GM18511 (cell line): ENCODE measurements at regions not wholly inside any gene's neighbourhood (a gene's known extent, or its start where the extent isn't known, plus 50 kb on each side); places are given as distances from the start of the nearest gene placed in this dataset.

Source experiments
- ATAC-seq: cut with Tn5 transposase; IDR thresholded peaks from one replicate; pipeline ENCODE4 v1.9.1; 2021; ENCODE audit warnings: mild to moderate bottlenecking, moderate library complexity; ENCODE audit not compliant: unreplicated experiment

DNA sequence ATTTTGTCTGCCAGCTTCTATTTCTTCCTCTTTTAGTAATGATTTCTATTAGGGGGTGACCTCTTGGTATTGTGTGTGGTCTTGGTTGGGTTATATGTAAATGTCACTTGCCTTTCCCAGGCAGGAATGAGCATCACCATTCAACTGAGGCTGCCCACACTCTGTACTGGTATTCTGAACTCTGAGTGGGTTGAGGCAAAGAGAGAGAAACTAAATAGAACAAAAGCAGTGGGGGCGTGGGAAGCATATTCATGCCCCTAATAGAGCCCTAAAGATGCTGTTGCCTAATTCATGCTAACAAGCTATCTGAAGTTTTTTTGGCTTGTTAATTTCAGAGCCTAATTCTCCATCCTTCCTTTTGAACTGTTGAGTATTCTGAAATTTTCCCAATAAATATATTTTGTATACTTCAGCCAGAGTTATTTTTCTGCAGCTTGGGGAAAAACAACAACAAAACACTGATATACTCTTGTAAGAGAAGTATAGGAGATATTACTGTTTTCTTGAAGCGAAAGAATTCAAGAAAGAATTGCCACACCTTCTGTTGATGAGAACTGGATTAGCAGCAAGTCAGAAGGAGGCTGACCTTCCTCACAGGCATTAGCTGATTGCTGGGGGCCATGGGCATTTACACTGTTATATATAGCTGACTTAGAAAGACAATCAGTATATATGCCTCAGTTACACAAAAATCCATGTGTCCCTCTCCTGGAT is 315.8 kb upstream of the KLF12 start:
- ATAC-seq = no peak

DNA sequence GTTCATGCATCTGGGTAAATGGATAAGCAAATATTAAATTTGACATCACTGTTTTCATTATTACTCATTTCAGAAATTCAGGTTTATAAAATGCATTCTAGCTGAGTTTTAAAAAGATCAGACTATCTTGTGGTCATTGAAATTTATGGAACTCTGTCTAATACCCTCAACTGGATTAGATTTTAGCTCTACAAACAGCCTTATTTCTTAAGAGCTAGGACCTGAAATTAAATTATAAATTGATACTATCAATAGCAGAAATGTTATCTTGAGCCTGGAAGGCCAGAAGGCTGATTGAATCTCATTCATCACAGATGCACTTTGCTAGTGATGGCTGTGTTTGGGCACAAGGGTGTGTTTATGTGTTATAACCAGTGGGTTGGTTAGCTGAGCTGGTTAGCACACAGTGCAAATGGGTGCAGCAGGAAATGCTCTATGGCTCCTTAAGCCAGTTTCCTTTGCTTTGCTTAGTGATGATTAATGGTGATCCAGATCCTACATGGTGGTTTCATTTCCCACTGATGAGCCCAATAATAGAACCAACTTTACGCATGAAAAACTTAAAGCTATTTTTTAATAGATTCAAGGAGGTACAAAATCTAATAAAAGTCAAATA is 310.8 kb upstream of the KLF12 start:
- no peak for ATAC-seq

DNA sequence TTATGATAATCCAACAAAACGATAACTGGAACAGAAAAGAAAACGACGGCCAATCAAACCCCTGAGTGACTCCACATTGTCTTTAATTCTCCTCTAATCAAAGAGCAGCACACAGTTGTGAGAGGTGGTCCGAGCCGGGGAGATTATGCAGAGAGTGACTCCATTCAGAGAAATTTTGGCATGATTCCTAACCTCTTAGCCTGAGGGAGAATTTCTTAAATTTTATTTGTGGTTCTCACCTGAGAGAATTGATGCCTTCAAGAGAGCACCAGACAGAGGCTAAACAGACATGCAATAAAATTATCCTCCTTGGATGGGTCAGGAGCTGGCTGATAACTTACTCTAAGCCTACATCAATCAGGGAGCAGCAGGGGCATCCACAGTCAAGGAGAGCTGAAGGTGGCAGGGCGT is 310.0 kb upstream of the KLF12 start:
- no peak for ATAC-seq

DNA sequence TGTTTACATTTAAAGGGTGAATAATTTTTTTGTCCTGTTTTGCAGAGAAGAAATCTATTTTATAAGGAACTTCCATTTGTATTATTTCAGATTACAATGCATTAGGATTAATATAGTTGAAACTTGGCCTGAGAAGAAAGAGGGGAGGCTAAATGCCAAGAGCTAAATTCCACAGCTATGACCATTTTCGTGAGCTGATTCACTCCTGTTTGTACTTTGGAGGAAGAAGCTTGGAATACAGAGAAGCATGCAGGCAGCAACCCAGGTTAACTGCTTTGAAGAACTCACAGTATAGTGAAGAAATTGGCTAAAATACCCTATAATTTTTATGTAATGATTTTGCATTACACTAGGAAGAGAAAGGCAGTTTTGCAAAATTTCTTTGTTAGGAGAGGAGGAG is 309.4 kb upstream of the KLF12 start:
- no peak for ATAC-seq

DNA sequence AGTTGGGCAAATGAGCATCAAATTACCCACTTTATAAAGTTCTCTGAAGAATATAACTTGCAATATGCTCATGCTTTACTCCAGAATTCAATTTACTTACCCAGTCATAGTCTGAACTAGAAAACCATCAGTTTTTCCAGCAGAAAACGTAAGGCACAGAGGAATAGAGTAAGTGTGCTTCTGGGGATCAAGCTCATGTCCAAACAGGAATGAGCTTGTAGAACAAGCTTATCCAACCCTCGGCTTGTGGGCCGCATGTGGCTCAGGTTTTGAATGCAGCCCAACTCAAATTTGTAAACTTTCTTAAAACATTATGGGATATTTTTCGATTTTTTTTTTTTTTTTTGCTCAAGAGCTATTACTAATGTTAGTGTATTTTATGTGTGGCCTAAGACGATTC is 308.5 kb upstream of the KLF12 start:
- no peak for ATAC-seq

DNA sequence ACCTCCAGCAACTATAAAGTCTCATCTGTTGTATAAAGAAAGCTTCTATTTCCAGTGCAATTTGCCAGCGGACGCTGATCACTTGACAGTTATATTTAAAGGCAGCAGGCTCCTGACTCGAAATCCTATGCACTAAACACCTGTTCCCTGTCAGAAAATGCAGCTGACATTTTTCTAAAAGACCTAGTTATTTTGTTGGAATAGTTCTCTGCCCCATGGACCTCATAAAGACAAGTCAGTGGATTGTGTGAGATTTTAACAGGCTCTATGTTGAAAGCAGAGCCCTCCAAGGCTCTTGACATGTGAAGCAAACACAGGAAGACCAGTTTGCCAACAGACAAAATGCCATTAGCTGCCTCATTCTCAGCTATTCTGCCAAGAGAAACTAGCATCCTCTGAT is 304.7 kb upstream of the KLF12 start:
- ATAC-seq = no peak

DNA sequence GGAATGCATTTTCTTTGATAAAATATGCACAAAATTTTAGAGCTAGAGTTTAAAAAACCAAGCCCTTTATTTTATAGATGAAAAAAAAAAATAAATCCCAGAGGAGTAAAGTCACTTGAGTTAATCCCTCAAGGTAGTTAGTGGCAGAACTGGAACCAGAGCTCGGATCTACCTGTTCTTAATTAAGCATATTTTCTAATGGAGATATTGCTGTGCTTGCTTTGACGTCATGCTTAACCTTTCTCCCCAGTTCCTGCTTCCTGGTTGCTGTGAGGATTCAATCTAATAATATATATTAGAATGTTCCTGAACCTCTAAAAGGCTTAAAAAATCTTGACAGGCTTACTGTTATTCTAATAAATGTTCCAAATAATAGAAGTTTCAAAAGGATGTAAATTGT is 300.6 kb upstream of the KLF12 start:
- no peak for ATAC-seq

DNA sequence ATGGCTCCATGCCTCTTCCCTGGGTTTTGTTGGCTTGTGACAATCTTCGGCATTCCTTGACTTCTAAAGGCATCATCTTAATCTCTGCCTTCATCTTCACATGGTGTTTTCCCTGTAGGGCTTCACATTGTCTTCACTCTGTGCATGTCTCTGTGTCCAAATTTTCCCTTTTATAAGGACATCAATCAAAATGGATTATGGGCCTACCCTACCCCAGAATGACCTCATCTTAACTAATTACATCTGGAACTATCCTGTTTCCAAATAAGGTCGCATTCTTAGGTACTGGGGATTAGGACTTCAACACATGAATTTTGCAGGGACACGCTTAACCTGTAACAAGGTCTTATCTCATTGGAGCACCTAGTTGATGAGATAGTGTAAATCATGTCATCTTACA is 290.3 kb upstream of the KLF12 start:
- no peak for ATAC-seq

DNA sequence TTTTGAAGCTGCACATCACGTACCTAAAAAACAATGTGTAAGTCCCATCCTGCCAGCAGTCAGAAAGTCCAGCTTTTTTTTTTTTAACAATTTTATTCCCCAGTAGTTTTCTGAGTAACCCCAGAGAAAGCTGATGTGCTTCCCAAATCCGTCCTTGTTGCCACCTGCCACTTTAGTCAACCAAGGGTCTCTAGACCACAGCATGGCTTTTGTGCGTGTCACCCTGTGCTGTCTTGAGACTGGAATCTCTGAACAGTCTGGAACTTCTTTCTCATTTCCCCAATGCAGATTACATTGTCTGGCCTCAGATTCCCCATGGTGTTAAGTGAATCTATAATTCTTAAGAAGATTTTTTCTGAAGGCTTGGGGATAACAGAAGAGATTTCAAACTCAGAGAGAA is 289.2 kb upstream of the KLF12 start:
- no peak for ATAC-seq

DNA sequence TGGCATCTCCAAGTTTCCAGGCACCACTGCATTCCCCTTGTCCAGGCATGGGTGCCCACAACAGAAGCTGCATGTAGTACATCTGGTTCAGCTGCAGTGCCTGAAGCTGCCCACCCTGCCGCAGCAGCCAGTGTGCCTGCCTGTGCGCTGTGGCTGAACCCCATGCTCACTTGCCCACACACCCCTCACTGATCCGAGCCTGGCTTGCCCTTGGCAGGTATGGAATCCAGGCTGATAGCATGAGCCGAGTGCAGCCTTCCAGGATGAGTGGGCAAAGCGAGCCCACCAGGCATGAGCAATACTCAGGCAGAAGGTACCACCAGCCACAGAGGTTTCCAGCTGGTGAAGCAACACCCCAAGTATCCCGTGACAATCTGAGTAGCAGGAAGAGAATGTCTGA is 280.3 kb upstream of the KLF12 start:
- no peak for ATAC-seq

DNA sequence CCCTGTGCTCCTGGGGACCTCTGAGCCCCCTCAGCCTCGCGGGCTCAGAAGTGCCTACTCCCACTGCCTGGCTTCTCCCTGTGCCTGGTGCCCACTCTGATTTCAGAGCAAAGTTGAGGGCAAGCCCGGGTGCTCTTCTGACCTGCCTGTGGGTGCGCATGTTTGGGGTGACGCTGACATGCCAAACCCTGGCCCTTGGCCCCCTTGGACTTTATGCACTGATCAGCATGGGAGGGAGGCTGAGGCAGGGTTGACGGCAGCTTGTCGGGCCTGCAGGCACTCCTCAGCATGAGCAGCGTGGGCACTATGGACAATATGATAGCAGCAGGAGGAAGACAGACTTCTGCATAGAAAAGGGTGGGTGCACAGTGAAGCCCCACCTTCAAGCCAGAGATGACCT is 279.3 kb upstream of the KLF12 start:
- ATAC-seq = no peak

DNA sequence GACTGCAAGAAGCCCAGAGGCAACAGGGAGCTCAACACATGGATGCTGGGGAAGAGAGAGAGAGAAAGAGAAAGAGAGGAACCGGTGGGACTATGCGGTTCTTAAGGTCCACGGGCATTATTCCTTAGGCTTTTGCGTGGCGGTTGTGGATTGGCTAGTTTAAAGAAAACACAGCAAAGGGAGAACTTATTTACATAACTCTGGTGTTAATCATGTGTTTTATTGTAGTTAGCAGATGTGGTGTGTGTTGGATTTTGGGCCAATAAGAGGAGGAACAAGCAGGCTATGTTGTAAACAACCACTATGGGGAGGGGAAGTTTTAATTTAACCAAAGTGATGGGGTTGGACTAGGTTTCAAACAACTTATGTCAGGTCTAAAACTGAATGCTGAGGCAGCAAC is 275.3 kb upstream of the KLF12 start:
- no peak for ATAC-seq

DNA sequence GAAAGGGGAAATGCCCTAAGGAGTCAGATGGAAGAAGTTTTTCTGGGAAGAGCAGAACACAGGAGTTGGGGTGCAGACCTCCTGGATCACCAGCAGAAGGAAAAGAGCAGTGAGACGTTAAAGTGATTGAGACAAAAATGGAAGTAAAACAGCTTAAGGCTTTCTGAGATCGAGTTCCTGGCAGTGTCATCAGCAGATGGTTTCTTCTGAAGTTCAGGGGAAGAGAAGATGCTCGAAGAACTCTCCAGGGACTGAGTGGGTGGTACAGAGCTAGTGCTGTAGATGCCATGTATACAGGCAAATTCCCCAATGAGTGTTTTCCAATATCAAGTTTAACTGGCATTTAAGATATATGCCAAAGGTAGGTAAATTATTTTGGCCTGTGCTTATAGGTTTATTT is 272.2 kb upstream of the KLF12 start:
- no peak for ATAC-seq

DNA sequence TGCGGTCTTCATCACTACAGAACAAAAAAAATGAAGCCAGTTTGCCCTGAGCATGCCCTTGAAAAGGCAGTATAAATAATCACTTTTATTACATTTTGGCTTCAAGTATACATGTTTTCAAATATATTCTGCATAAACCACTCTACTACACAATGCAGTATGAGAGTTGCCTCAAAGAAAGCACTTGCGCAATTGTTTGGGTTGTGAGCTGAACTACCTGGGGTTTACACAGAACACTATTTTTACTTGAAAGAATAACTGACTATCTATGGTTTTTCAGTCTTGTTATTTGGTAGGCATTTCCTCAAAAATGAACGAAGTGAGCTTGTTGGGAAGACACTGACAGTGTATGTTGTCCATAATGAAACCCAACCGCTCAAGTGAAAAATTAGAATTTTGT is 264.4 kb upstream of the KLF12 start:
- ATAC-seq = no peak

DNA sequence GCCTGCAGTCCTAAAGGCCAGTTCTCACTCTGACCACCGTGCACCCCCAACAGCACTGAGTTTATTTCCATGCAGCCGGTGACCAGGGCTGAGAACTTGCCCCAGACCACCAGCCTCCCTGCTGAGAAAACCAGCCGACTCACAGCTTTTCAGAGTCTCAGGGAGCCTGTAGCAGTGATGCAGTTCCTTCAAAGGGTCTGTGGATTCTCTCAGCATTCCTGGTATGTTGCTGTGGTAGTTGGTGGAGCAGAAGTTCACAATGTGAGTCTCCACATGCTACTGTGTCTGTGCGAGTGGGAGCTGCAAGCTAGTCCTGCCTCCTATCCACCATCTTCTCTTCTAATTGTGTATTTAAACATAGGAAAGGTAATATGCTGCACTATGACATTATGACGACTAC is 254.9 kb upstream of the KLF12 start:
- no peak for ATAC-seq

DNA sequence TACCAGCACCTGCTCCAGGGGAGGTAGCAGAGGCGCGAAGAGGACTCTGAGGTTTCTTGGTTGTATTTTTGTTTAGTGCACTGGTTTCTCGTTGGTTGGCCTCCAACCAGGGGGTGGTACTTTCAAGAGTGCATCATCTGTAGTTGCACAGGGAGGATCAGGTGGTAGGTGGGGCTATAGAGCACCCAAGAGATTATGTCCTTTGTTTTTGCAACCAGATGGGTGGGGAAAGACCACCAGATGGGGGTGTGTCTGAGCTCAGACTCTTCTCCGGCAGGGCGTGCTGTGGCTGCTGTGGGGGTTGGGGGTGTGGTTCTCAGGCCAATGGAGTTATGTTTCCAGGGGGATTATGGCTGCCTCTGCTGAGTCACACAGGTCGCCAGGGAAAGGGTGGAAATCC is 254.4 kb upstream of the KLF12 start:
- ATAC-seq = no peak

DNA sequence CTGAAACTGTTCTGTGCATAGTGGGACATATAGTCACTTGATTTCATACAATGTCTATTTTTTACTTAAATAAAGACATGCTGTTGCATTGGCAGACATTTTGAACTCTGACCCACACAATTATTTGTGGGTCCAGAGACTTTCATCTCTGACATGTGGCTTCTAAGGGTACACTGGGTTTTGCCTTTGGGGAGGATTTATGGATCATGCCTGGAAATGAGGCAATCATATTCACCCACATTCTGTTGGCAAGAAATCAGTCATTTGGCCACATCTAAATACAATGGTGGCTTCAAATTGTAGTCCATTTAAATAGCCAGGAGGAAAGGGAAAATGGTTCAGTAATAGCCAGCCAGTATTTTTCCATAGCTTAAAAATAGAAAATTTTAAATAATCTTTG is 238.3 kb upstream of the KLF12 start:
- ATAC-seq = no peak

DNA sequence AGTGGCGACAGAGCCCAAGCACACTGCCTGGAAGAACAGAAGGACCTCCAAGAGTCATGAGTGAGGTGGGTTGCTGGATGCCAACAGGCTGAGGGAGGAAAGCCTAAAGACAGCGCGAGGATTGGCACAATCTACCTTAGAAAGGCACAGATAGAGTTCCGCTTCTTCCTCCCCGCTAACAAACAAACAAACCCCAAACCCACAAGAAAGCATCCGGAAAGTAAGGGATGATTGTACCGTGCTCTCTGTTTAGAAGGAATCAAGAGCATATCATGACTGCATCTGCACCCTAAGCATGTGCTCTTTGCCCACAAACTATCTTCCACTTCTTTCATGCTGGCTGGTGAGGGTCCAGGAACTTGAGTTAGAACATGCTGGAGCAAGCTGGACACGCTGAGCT is 233.0 kb upstream of the KLF12 start:
- ATAC-seq = no peak

DNA sequence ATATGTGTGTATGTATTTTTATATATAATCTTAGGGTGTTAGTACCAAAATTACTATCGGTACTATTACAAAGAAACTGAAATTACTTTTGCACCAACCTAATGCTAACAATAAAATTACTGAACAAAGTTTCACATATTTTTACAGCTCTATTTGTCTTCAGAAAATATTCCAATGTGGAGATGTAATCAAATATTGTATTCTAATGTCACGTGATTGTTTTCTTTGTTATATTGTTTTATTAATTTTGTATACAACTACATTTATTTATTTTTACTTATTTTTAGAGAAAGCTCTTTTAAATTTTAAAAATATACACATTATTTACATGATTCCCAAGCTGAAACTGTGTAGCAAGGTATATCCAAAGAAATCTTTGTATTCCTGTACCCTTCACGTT is 227.1 kb upstream of the KLF12 start:
- ATAC-seq = no peak

DNA sequence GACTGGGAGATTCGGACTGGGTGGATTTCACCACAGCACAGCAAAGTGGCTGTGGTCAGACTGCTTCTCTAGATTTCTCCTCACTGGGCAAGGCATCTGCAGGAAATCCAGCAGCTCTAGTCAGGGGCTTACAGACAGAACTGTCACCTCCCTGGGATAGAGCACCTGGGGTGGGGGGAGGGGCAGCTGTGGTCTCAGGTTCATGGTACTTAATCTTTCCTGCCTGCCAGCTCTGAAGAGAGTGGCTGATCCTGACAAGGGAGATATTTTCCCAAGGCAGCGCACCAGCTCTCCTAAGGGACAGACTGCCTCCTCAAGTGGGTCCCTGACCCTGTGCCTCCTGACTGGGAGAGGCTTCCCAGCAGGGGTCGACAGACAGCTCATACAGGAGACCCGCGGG is 212.8 kb upstream of the KLF12 start:
- no peak for ATAC-seq

DNA sequence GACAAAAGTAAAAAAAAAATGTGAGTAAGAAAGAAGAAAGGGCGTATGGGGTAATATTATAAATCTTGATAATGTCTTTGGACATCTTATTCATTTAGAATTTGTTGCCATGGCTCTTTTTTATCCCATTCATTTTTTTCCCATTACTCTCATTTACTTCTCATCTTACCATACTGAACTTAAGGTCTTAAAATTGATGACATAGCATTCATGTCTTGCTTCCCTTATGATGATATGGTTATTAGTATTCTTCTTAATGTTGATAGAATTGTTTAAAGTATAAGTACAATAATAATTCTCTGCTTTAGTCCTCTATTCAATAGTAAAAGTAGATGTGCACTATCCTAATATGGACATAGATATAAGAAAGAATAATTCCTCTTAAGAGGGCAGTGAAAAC is 204.1 kb upstream of the KLF12 start:
- no peak for ATAC-seq

DNA sequence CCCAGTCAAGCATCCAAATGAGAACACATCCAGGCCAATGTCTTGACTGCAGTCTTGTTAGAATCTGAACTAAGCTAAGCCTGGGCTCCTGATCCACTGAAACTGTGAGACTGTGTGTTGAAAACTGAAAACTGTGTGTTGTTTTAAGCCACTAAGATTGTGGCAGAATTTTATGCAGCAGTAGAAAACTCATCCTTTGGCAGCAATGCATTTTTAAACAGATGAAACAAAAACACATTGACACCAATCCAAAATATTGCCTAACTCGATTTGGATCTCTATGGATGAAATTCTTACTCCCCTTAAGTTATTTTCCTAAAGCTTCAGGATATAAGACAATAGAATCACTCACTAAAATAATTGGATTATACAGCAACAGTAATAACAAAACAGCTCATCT is 202.3 kb upstream of the KLF12 start:
- ATAC-seq = no peak

DNA sequence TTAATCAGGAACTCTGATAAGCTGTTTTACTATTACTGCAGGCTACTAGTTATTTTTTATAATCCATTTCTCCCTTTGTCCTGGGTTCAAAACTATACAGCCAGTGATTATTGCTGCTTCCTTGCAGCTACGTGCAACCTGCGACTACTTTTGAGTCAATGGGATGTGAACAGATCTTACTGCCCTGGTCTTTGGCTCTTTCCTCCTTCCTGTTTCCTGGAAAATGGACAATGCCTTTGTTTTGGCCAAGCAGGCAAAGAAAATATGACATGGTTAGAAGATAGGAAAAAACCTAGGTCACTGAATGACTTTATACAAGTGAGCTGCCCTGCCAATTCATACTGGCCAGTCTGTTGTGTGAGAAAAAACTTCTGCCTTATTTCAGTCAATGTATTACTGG is 201.2 kb upstream of the KLF12 start:
- no peak for ATAC-seq
